ENCODE measurements at regions not wholly inside any gene's neighbourhood (a gene's known extent, or its start where the extent isn't known, plus 50 kb on each side); places are given as distances from the start of the nearest gene placed in this dataset.

GRCh38 chr7:51881309-51881708, 564.7 kb upstream of the COBL start:
- H3K27me3 Mint-ChIP-seq (ENCODE audit: insufficient read depth, unreplicated experiment) = no peaks in the 10 kb centered on the region

DNA sequence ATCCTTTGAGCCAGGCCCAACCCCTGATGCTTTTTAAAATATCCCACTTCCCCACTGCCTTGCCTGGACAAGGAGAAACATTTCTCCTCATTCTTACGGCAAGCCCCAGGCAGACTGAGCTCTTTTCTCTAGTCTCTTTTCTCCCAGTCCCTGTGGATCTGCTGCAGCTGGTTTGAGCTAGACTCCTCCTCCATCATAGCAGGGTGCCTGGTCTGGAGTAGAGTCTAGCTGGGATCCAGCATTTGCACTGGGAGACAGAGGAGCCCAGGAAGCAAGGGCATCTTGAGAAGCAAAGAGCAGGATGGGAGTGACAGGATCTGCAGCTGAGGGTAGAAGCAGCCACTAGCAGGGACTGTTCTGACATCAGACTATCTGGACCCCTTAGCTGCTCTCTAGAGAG, 562.3 kb upstream of the COBL start:
- Histone ChIP-seq H3K27me3 (replicated peaks; ENCODE audit: control insufficient read depth, insufficient read depth, low read length) (no peaks in the 10 kb centered on the region), H3K4me3 (ENCODE audit: low read depth, low read length) (no peak overlapping the region), H3K4me1 (no peaks in the 10 kb centered on the region), H3K9me3 (no peaks in the 10 kb centered on the region), H3K36me3 (ENCODE audit: control insufficient read depth, insufficient read depth, low read length) (no peaks in the 10 kb centered on the region)
- Mint-ChIP-seq H3K4me1 (ENCODE audit: low read depth, unreplicated experiment) (no peaks in the 10 kb centered on the region), H3K27me3 (ENCODE audit: insufficient read depth, unreplicated experiment) (no peaks in the 10 kb centered on the region), H3K9me3 (ENCODE audit: unreplicated experiment) (no peaks in the 10 kb centered on the region), H3K27ac (ENCODE audit: unreplicated experiment) (no peak overlapping the region), H3K36me3 (ENCODE audit: insufficient read depth, unreplicated experiment) (no peaks in the 10 kb centered on the region), H3K4me3 (ENCODE audit: unreplicated experiment) (no peak overlapping the region)
- intact Hi-C loops (cut with micrococcal nuclease; ENCODE audit: unreplicated experiment) = no loop called here
- CTCF ChIA-PET = no interaction called here
- no peak for DNase-seq
- TF ChIP-seq, protein P1, sequence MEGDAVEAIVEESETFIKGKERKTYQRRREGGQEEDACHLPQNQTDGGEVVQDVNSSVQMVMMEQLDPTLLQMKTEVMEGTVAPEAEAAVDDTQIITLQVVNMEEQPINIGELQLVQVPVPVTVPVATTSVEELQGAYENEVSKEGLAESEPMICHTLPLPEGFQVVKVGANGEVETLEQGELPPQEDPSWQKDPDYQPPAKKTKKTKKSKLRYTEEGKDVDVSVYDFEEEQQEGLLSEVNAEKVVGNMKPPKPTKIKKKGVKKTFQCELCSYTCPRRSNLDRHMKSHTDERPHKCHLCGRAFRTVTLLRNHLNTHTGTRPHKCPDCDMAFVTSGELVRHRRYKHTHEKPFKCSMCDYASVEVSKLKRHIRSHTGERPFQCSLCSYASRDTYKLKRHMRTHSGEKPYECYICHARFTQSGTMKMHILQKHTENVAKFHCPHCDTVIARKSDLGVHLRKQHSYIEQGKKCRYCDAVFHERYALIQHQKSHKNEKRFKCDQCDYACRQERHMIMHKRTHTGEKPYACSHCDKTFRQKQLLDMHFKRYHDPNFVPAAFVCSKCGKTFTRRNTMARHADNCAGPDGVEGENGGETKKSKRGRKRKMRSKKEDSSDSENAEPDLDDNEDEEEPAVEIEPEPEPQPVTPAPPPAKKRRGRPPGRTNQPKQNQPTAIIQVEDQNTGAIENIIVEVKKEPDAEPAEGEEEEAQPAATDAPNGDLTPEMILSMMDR (IDR thresholded peaks at IDR 0.05; ENCODE audit: insufficient read depth in 1 of 2, low read depth in 1 of 2, low read length in 1 of 2, severe bottlenecking in 1 of 2, unreplicated experiment in 1 of 2) = no peak
- BruUV-seq (replicated peaks) = no TSS peak
- POLR2A ChIA-PET = no interaction called here

More at GRCh38 chr7:51881309-51881708, 564.7 kb upstream of the COBL start:
- TF ChIP-seq, protein P1 (IDR thresholded peaks at IDR 0.05; ENCODE audit: insufficient read depth in 1 of 2, low read depth in 1 of 2, low read length in 1 of 2, severe bottlenecking in 1 of 2, unreplicated experiment in 1 of 2) = no peak
- ChIA-PET POLR2A (no interaction called here), CTCF (no interaction called here)
- Mint-ChIP-seq H3K4me3 (ENCODE audit: unreplicated experiment) (no peak overlapping the region), H3K4me1 (ENCODE audit: low read depth, unreplicated experiment) (no peaks in the 10 kb centered on the region), H3K36me3 (ENCODE audit: insufficient read depth, unreplicated experiment) (no peaks in the 10 kb centered on the region), H3K9me3 (ENCODE audit: unreplicated experiment) (no peaks in the 10 kb centered on the region), H3K27ac (ENCODE audit: unreplicated experiment) (no peak overlapping the region)
- intact Hi-C loops (cut with micrococcal nuclease; ENCODE audit: unreplicated experiment) = no loop called here
- no peaks in the 10 kb centered on the region for H3K36me3 ChIP-seq (ENCODE audit: control insufficient read depth, insufficient read depth, low read length)
- no peaks in the 10 kb centered on the region for H3K4me1 ChIP-seq
- BruUV-seq (replicated peaks) = no TSS peak
- DNase-seq = no peak
- no peak overlapping the region for H3K4me3 ChIP-seq (ENCODE audit: low read depth, low read length)
- no peaks in the 10 kb centered on the region for H3K9me3 ChIP-seq
- no peaks in the 10 kb centered on the region for H3K27me3 ChIP-seq (replicated peaks; ENCODE audit: control insufficient read depth, insufficient read depth, low read length)

DNA sequence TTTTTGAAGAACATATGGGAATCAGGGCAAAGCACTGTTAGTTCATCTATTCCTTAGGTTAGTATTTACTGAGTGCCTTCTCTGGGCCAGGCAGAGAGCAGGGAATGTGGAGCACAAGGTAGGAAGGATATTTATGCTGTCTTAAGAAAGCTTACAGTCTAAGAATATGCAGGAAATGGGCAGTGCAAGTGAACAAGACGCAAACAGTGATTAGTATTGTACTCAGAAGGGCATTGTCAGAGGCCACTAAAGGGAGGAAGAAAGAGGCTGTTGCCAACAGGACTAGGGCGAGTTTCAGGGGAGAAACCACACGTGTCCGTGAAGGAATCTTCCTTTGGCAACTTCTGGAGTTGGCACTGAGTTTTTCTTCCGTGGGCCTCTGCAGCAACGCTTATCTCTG, 552.8 kb upstream of the COBL start:
- POLR2A ChIA-PET = no interaction called here
- no peaks in the 10 kb centered on the region for H3K4me1 Mint-ChIP-seq (ENCODE audit: low read depth, unreplicated experiment)
- TF ChIP-seq, protein P1 (IDR thresholded peaks at IDR 0.05; ENCODE audit: insufficient read depth in 1 of 2, low read depth in 1 of 2, low read length in 1 of 2, severe bottlenecking in 1 of 2, unreplicated experiment in 1 of 2) = no peak
- no peaks in the 10 kb centered on the region for H3K27me3 Mint-ChIP-seq (ENCODE audit: insufficient read depth, unreplicated experiment)
- CTCF ChIA-PET = no interaction called here
- BruUV-seq (replicated peaks) = no TSS peak
- no peaks in the 10 kb centered on the region for H3K36me3 ChIP-seq (ENCODE audit: control insufficient read depth, insufficient read depth, low read length)
- no peaks in the 10 kb centered on the region for H3K27me3 ChIP-seq (replicated peaks; ENCODE audit: control insufficient read depth, insufficient read depth, low read length)
- no peak overlapping the region for H3K27ac Mint-ChIP-seq (ENCODE audit: unreplicated experiment)
- intact Hi-C loops (cut with micrococcal nuclease; ENCODE audit: unreplicated experiment) = no loop called here
- H3K4me1 ChIP-seq = no peaks in the 10 kb centered on the region
- H3K4me3 Mint-ChIP-seq (ENCODE audit: unreplicated experiment) = no peak overlapping the region
- no peaks in the 10 kb centered on the region for H3K9me3 Mint-ChIP-seq (ENCODE audit: unreplicated experiment)
- H3K36me3 Mint-ChIP-seq (ENCODE audit: insufficient read depth, unreplicated experiment) = no peaks in the 10 kb centered on the region
- no peaks in the 10 kb centered on the region for H3K9me3 ChIP-seq
- DNase-seq = no peak
- H3K4me3 ChIP-seq (ENCODE audit: low read depth, low read length) = no peak overlapping the region

Data from Caco-2 (cell line).